ENCODE measurements at regions not wholly inside any gene's neighbourhood (a gene's known extent, or its start where the extent isn't known, plus 50 kb on each side); places are given as distances from the start of the nearest gene placed in this dataset.
"Not testable (repeated sequence)": the region's sequence is repeated elsewhere in the genome, so short reads cannot be mapped to it uniquely, and the experiment has no call there.

- DNase-seq (ENCODE audit: low spot score): no peak
Measured at GRCh38 chr2:210730672-210731071, 174.3 kb downstream of the CPS1 start.

- not testable (repeated sequence) for DNase-seq (ENCODE audit: low spot score)
Measured at GRCh38 chr2:210746826-210747225, 190.4 kb downstream of the CPS1 start.

GRCh38 chr2:210752532-210752931 lies 196.1 kb downstream of the CPS1 start:
- no peak for DNase-seq (ENCODE audit: low spot score)

- no peak for DNase-seq (ENCODE audit: low spot score)
Measured at GRCh38 chr2:210753386-210753785, 197.0 kb downstream of the CPS1 start.

- DNase-seq (ENCODE audit: low spot score): no peak
Measured at GRCh38 chr2:210756855-210757254, 200.5 kb downstream of the CPS1 start.

GRCh38 chr2:210762604-210763588 lies 206.5 kb downstream of the CPS1 start:
- DNase-seq (ENCODE audit: low spot score): no peak

GRCh38 chr2:210768329-210768910 lies 212.0 kb downstream of the CPS1 start:
- no peak for DNase-seq (ENCODE audit: low spot score)

GRCh38 chr2:210776756-210777155 lies 220.4 kb downstream of the CPS1 start:
- DNase-seq (ENCODE audit: low spot score): no peak

- DNase-seq (ENCODE audit: low spot score): no peak
Measured at GRCh38 chr2:210782222-210782621, 225.8 kb downstream of the CPS1 start.

GRCh38 chr2:210787831-210788230 lies 231.4 kb downstream of the CPS1 start:
- not testable (repeated sequence) for DNase-seq (ENCODE audit: low spot score)

GRCh38 chr2:210792000-210792399 lies 235.6 kb downstream of the CPS1 start:
- DNase-seq (ENCODE audit: low spot score): no peak

GRCh38 chr2:210795506-210795905 lies 239.1 kb downstream of the CPS1 start:
- DNase-seq (ENCODE audit: low spot score): no peak

GRCh38 chr2:210798180-210798579 lies 241.8 kb downstream of the CPS1 start:
- no peak for DNase-seq (ENCODE audit: low spot score)

- no peak for DNase-seq (ENCODE audit: low spot score)
Measured at GRCh38 chr2:210814251-210815025, 258.0 kb downstream of the CPS1 start.

- no peak for DNase-seq (ENCODE audit: low spot score)
Measured at GRCh38 chr2:210816769-210817168, 260.4 kb downstream of the CPS1 start.

- no peak for DNase-seq (ENCODE audit: low spot score)
Measured at GRCh38 chr2:210818473-210818872, 262.1 kb downstream of the CPS1 start.

- DNase-seq (ENCODE audit: low spot score): no peak
Measured at GRCh38 chr2:210833403-210833802, 277.0 kb downstream of the CPS1 start.

GRCh38 chr2:210839034-210839433 lies 282.6 kb downstream of the CPS1 start:
- no peak for DNase-seq (ENCODE audit: low spot score)

GRCh38 chr2:210839450-210839849 lies 283.1 kb downstream of the CPS1 start:
- no peak for DNase-seq (ENCODE audit: low spot score)

GRCh38 chr2:210842896-210843295 lies 286.5 kb downstream of the CPS1 start:
- DNase-seq (ENCODE audit: low spot score): no peak

GRCh38 chr2:210844016-210844415 lies 287.6 kb downstream of the CPS1 start:
- DNase-seq (ENCODE audit: low spot score): no peak

- DNase-seq (ENCODE audit: low spot score): no peak
Measured at GRCh38 chr2:210859314-210859713, 302.9 kb downstream of the CPS1 start.

All from H4 (cell line).